C4-2B (cell line): ENCODE measurements at regions not wholly inside any gene's neighbourhood (a gene's known extent, or its start where the extent isn't known, plus 50 kb on each side); places are given as distances from the start of the nearest gene placed in this dataset.

ENCODE experiments used
- ZFX ChIP-seq: fragments of 450-650 bp; IDR thresholded peaks from 2 replicates; pipeline ENCODE4 v1.6.1; 2017
- TF ChIP-seq, protein P1 (sequence below): fragments of 450-650 bp; conservative IDR thresholded peaks from 2 replicates; pipeline ENCODE4 v1.5.1; 2017; ENCODE audit warnings: mild to moderate bottlenecking

DNA sequence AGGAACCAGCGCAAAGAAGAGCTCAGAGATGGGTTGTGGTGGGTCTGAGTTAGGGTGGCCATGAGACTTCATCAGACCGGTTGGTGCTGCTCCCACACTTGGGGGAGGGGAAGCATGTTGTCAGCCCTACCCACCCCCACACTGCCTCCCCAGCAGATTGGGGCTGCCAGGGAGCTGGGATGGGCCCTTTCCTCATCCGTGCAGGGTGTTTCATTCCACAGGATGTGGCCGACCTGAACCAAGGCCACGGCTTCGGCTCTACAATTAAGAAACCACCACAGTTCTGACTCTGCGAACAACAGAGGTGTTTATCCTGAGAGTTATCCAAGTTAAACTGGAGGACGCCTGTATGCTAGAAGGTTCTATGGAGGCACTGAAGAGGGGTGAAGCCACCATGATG, 171.2 kb downstream of the ETS2 start:
- TF ChIP-seq, protein P1, sequence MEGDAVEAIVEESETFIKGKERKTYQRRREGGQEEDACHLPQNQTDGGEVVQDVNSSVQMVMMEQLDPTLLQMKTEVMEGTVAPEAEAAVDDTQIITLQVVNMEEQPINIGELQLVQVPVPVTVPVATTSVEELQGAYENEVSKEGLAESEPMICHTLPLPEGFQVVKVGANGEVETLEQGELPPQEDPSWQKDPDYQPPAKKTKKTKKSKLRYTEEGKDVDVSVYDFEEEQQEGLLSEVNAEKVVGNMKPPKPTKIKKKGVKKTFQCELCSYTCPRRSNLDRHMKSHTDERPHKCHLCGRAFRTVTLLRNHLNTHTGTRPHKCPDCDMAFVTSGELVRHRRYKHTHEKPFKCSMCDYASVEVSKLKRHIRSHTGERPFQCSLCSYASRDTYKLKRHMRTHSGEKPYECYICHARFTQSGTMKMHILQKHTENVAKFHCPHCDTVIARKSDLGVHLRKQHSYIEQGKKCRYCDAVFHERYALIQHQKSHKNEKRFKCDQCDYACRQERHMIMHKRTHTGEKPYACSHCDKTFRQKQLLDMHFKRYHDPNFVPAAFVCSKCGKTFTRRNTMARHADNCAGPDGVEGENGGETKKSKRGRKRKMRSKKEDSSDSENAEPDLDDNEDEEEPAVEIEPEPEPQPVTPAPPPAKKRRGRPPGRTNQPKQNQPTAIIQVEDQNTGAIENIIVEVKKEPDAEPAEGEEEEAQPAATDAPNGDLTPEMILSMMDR = no peak
- no peak for TF ChIP-seq ZFX
